HepG2 (cell line): ENCODE measurements at regions not wholly inside any gene's neighbourhood (a gene's known extent, or its start where the extent isn't known, plus 50 kb on each side); places are given as distances from the start of the nearest gene placed in this dataset.

Experiments
- ATAC-seq: fragments of 200-7000 bp; cut with Tn5 transposase; 3 replicates; pipeline ENCODE4 v1.9.1; 2020; ENCODE audit warnings: mild to moderate bottlenecking, moderate library complexity
- BruUV-seq: library from RNA; stranded (reverse); fragments of 400-500 nt; replicated peaks from 2 replicates; lab custom pipeline; 2021; lab: Mats Ljungman, UMichigan
- CTCF ChIA-PET: fragments of 300-600 bp; formaldehyde crosslinking; extraction: SDS; loops from one replicate; lab custom pipeline; 2021; ENCODE audit warnings: low total read pairs, inconsistent platforms, low intra/inter-chr PET ratio; lab: Yijun Ruan, JAX
- POLR2A ChIA-PET: fragments of 350-600 bp; sonication (Branson Sonifier 250); formaldehyde crosslinking; loops from one replicate; lab custom pipeline; 2020; ENCODE audit warnings: antibody characterized with exemption, inconsistent platforms; lab: Yijun Ruan, JAX
- DNase-seq: peaks from one replicate; pipeline ENCODE4 v3.0.0-alpha.2; 2015; ENCODE audit warnings: low spot score
- FAIRE-seq: peaks from 3 replicates; lab custom pipeline; 2011; peaks lifted over from hg19 to GRCh38; lab: Jason Lieb, UNC
- H2AFZ ChIP-seq: one replicate; pipeline ENCODE4 v1.6.1; 2011; ENCODE audit warnings: low read length, inconsistent platforms
- H3K27ac ChIP-seq: fragments of 300-600 bp; 3 replicates; pipeline ENCODE4 v1.8.0; 2011; ENCODE audit warnings: mixed run types, mild to moderate bottlenecking, mixed read lengths, low read length, inconsistent platforms; ENCODE audit not compliant: insufficient read depth; ENCODE audit errors: extremely low read length
- H3K27me3 ChIP-seq, 2 experiments: fragments of 200-600 bp in 1 of 2; 2 replicates in 1 of 2; 3 replicates in 1 of 2; pipeline versions ENCODE4 v1.6.0 to v1.8.0; 2011; ENCODE audit warnings: low read length in 2 of 2, mild to moderate bottlenecking in 2 of 2, moderate library complexity in 2 of 2, inconsistent platforms in 1 of 2; ENCODE audit not compliant: insufficient read depth in 2 of 2, control insufficient read depth in 1 of 2
- H3K36me3 ChIP-seq, 2 experiments: fragments of 200-600 bp in 1 of 2; replicated peaks in 1 of 2; 2 replicates in 1 of 2; 3 replicates in 1 of 2; pipeline versions ENCODE4 v1.5.1 to v1.8.0; 2011; ENCODE audit warnings: low read length in 2 of 2, inconsistent platforms in 1 of 2; ENCODE audit not compliant: insufficient read depth in 2 of 2, control insufficient read depth in 1 of 2
- H3K4me1 ChIP-seq: 2 replicates; pipeline ENCODE4 v1.5.1; 2012; ENCODE audit warnings: low read length, inconsistent platforms; ENCODE audit not compliant: insufficient read depth
- H3K4me2 ChIP-seq: 2 replicates; pipeline ENCODE4 v1.6.0; 2011; ENCODE audit warnings: low read depth, low read length, inconsistent platforms
- H3K4me3 ChIP-seq, 3 experiments: fragments of 200-600 bp in 1 of 3; sonication (generic), shearing (Covaris generic) in 1 of 3; replicated peaks in 1 of 3; 2 replicates each; pipeline ENCODE4 v1.5.1; 2011 to 2016; ENCODE audit warnings: low read length in 3 of 3, inconsistent platforms in 2 of 3, low read depth in 2 of 3, mild to moderate bottlenecking in 2 of 3, control low read depth in 1 of 3, mixed read lengths in 1 of 3; ENCODE audit not compliant: insufficient read depth in 1 of 3
- H3K79me2 ChIP-seq: one replicate; pipeline ENCODE4 v1.6.1; 2011; ENCODE audit warnings: low read length, inconsistent platforms; ENCODE audit not compliant: insufficient read depth
- H3K9ac ChIP-seq: 2 replicates; pipeline ENCODE4 v1.6.0; 2011; ENCODE audit warnings: mild to moderate bottlenecking, low read depth, low read length, inconsistent platforms; ENCODE audit not compliant: insufficient read depth
- H3K9me3 ChIP-seq: 2 replicates; pipeline ENCODE4 v1.5.1; 2012; ENCODE audit warnings: mild to moderate bottlenecking, low read length
- H4K20me1 ChIP-seq: 2 replicates; pipeline ENCODE4 v1.6.0; 2011; ENCODE audit warnings: inconsistent platforms, mild to moderate bottlenecking, low read length, moderate library complexity; ENCODE audit not compliant: insufficient read depth
- ARHGAP35 ChIP-seq: sonication (generic); formaldehyde crosslinking; IDR thresholded peaks from 2 replicates; pipeline ENCODE4 v1.9.0; 2022; ENCODE audit warnings: mild to moderate bottlenecking, inconsistent platforms, moderate library complexity, missing genetic modification reagents, borderline replicate concordance
- FOSL1 ChIP-seq: sonication (generic); formaldehyde crosslinking; IDR thresholded peaks from 2 replicates; pipeline ENCODE4 v1.9.0; 2021; ENCODE audit warnings: missing genetic modification reagents, borderline replicate concordance
- JARID2 ChIP-seq: sonication (generic); formaldehyde crosslinking; IDR thresholded peaks from 2 replicates; pipeline ENCODE4 v1.8.1; 2023; ENCODE audit warnings: missing genetic modification reagents, inconsistent platforms; ENCODE audit not compliant: insufficient replicate concordance
- RBM22 ChIP-seq: fragments of 200-400 bp; formaldehyde crosslinking; optimal IDR thresholded peaks from 2 replicates; pipeline ENCODE3; 2017; ENCODE audit warnings: mild to moderate bottlenecking, low read length, moderate library complexity
- SIN3A ChIP-seq: IDR thresholded peaks from 2 replicates; pipeline ENCODE4 v1.6.1; 2011; ENCODE audit warnings: low read depth, mild to moderate bottlenecking, control low read depth, low read length, borderline replicate concordance
- ZNF552 ChIP-seq: sonication (generic); formaldehyde crosslinking; IDR thresholded peaks from 2 replicates; pipeline ENCODE4 v1.9.0; 2022; ENCODE audit warnings: missing genetic modification reagents, mild to moderate bottlenecking, borderline replicate concordance
- ZNF746 ChIP-seq: sonication (generic); formaldehyde crosslinking; IDR thresholded peaks from 2 replicates; pipeline ENCODE4 v1.8.0; 2022; ENCODE audit warnings: mild to moderate bottlenecking, missing genetic modification reagents
- ZSCAN22 ChIP-seq: sonication (generic); formaldehyde crosslinking; IDR thresholded peaks from 2 replicates; pipeline ENCODE4 v1.4.0; 2020; ENCODE audit warnings: mild to moderate bottlenecking, missing genetic modification reagents
- WGBS: methylation state at CpG from one replicate; pipeline ENCODE4 v1.1.6; 2017; ENCODE audit warnings: low lambda C conversion rate; 5-methylcytosine and 5-hydroxymethylcytosine counted together
- in situ Hi-C: cut with HindIII; loops from 2 replicates; pipeline ENCODE4 v1.10.0; 2017; ENCODE audit warnings: low pct_unique_long_range_greater_than_20kb; ENCODE audit not compliant: extremely low pct_ligation_motif_present
- intact Hi-C: fragments of 100-400 bp; cut with micrococcal nuclease; formaldehyde crosslinking; loops from one replicate; pipeline ENCODE4 v1.10.0; 2022; ENCODE audit not compliant: unreplicated experiment
- TF ChIP-seq, protein P1 (sequence below): sonication (generic); formaldehyde crosslinking; IDR thresholded peaks from 2 replicates; pipeline ENCODE4 v1.8.0; 2022; ENCODE audit warnings: missing genetic modification reagents, mild to moderate bottlenecking, borderline replicate concordance
- TF ChIP-seq, protein P2 (sequence below): sonication (generic); formaldehyde crosslinking; IDR thresholded peaks from 2 replicates; pipeline ENCODE4 v1.5.1; 2020; ENCODE audit warnings: mild to moderate bottlenecking, missing genetic modification reagents, moderate library complexity
- TF ChIP-seq, protein P3 (sequence below): sonication (generic); formaldehyde crosslinking; IDR thresholded peaks from 2 replicates; pipeline ENCODE4 v1.8.1; 2023; ENCODE audit warnings: mild to moderate bottlenecking, missing genetic modification reagents
- TF ChIP-seq, protein P4 (sequence below): sonication (generic); formaldehyde crosslinking; IDR thresholded peaks from 2 replicates; pipeline ENCODE4 v1.5.0; 2020; ENCODE audit warnings: mild to moderate bottlenecking, missing genetic modification reagents

DNA sequence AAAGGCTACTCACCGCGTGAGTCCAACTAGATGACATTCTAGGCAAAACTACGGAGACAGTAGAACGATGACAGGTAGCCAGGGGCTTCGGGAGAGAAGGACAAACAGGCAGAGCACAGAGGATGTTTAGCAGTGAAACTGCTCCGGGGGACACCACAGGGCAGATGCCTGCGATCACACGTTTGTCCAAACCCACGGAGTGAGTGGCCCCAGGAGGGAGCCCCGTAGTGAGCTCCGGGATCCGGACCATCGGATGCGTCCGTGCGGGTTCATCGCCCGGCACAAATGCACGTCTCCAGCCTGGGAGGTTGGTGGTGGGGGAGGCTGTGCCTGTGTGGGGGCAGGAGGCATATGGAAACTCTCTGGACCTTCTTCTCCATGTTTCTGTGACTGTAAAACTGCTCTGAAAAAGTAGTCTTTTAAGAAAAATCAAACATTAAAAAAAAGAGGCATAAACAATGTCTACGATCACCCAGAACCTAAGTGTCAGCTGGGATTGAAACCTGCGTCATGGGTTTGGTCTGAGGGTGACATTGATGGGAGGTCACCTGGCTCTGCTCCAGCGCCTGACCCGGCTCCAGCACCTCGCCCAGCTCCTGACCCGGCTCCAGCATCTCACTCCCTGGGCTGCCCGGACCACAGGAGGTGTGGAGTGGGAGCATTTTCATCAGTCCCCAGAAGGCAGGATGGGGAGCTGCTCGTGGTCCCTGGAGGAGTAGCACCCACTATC, 83.0 kb upstream of the CTDP1 start:
- no TSS peak for BruUV-seq
- ATAC-seq: no peak
- TF ChIP-seq, protein P1, sequence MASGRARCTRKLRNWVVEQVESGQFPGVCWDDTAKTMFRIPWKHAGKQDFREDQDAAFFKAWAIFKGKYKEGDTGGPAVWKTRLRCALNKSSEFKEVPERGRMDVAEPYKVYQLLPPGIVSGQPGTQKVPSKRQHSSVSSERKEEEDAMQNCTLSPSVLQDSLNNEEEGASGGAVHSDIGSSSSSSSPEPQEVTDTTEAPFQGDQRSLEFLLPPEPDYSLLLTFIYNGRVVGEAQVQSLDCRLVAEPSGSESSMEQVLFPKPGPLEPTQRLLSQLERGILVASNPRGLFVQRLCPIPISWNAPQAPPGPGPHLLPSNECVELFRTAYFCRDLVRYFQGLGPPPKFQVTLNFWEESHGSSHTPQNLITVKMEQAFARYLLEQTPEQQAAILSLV (CRISPR knock-in tag): no peak
- TF ChIP-seq, protein P2, sequence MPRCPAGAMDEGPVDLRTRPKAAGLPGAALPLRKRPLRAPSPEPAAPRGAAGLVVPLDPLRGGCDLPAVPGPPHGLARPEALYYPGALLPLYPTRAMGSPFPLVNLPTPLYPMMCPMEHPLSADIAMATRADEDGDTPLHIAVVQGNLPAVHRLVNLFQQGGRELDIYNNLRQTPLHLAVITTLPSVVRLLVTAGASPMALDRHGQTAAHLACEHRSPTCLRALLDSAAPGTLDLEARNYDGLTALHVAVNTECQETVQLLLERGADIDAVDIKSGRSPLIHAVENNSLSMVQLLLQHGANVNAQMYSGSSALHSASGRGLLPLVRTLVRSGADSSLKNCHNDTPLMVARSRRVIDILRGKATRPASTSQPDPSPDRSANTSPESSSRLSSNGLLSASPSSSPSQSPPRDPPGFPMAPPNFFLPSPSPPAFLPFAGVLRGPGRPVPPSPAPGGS (CRISPR knock-in tag): no peak
- CTCF ChIA-PET: no interaction called here
- WGBS: 22% methylated on average over 10 of the region's 27 CpGs
- intact Hi-C loops (no loop called here), in situ Hi-C loops (no loop called here)
- H3K9me3 ChIP-seq: no peaks in the 10 kb centered on the region
- FAIRE-seq: no peak
- no peaks in the 10 kb centered on the region for H4K20me1 ChIP-seq
- no peaks in the 10 kb centered on the region for H3K36me3 ChIP-seq
- DNase-seq: no peak
- no peak overlapping the region for H3K27ac ChIP-seq
- no peak overlapping the region for H3K4me2 ChIP-seq
- no peak overlapping the region for H3K4me3 ChIP-seq
- H3K9ac ChIP-seq: no peak overlapping the region
- no peak overlapping the region for H2AFZ ChIP-seq
- no peaks in the 10 kb centered on the region for H3K4me1 ChIP-seq
- H3K79me2 ChIP-seq: no peaks in the 10 kb centered on the region
- H3K27me3 ChIP-seq: peaks cover 13 to 63% of the 10 kb centered on the region in 2 experiments; a peak in 4 of 5 replicates
- POLR2A ChIA-PET: no interaction called here

DNA sequence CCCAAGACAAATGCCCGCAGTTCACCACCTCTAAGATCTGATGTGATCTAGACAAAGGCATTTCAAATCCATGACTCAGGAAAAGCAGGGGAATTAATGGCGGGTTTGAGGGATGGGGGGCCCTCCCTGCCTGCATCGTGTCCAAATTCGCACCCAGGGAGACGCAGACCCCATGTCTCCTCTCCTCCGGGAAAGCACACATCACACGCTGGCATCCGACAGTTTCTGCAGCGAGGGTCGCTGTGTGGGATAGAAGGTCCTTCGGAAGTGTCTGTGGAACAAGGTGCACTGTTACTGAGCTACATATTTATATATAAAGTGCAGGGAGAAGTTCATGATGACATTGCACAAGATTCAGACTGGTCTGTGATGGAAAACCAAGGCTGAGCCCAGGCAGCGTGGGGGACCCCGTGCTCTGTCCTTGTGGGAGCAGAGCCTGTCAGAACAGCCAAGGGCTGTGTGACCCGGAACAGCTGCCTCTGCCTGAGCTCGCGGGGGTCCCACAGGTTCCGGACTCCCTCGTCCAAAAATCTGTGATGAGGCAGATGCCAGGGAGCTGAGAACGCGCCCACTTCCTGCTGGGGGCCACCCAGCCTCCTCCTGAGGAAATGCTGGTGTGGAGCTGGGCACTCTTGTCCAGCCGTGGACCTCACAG, 82.3 kb upstream of the CTDP1 start:
- Histone ChIP-seq H3K9me3 (no peaks in the 10 kb centered on the region), H3K4me3 (no peak overlapping the region), H3K9ac (no peak overlapping the region), H3K27ac (no peak overlapping the region), H3K36me3 (no peaks in the 10 kb centered on the region), H2AFZ (no peak overlapping the region), H3K27me3 (peaks cover 13 to 63% of the 10 kb centered on the region in 2 experiments; a peak in 4 of 5 replicates), H3K4me1 (no peaks in the 10 kb centered on the region), H3K79me2 (no peaks in the 10 kb centered on the region), H3K4me2 (no peak overlapping the region), H4K20me1 (no peaks in the 10 kb centered on the region)
- DNase-seq (no peak), ATAC-seq (no peak), FAIRE-seq (no peak)
- WGBS: 48% methylated on average over 9 of the region's 21 CpGs
- in situ Hi-C loops: no loop called here
- POLR2A ChIA-PET: no interaction called here
- BruUV-seq: no TSS peak
- CTCF ChIA-PET: no interaction called here
- intact Hi-C loops: no loop called here
- TF ChIP-seq SIN3A: no peak
- TF ChIP-seq JARID2 (CRISPR knock-in tag): no peak
- TF ChIP-seq, protein P3, sequence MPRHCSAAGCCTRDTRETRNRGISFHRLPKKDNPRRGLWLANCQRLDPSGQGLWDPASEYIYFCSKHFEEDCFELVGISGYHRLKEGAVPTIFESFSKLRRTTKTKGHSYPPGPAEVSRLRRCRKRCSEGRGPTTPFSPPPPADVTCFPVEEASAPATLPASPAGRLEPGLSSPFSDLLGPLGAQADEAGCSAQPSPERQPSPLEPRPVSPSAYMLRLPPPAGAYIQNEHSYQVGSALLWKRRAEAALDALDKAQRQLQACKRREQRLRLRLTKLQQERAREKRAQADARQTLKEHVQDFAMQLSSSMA (CRISPR knock-in tag): no peak
- TF ChIP-seq ZNF746 (CRISPR knock-in tag): no peak
- TF ChIP-seq FOSL1 (CRISPR knock-in tag): no peak
- no peak for TF ChIP-seq ARHGAP35 (CRISPR knock-in tag)
- no peak for TF ChIP-seq RBM22
- no peak for TF ChIP-seq ZNF552 (CRISPR knock-in tag)
- no peak for TF ChIP-seq ZSCAN22 (CRISPR knock-in tag)
- TF ChIP-seq, protein P4, sequence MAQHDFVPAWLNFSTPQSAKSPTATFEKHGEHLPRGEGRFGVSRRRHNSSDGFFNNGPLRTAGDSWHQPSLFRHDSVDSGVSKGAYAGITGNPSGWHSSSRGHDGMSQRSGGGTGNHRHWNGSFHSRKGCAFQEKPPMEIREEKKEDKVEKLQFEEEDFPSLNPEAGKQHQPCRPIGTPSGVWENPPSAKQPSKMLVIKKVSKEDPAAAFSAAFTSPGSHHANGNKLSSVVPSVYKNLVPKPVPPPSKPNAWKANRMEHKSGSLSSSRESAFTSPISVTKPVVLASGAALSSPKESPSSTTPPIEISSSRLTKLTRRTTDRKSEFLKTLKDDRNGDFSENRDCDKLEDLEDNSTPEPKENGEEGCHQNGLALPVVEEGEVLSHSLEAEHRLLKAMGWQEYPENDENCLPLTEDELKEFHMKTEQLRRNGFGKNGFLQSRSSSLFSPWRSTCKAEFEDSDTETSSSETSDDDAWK (CRISPR knock-in tag): no peak
